SK-N-SH (cell line): ENCODE measurements at regions not wholly inside any gene's neighbourhood (a gene's known extent, or its start where the extent isn't known, plus 50 kb on each side); places are given as distances from the start of the nearest gene placed in this dataset.

ENCODE experiments used
- CTCF ChIA-PET: fragments of 300-600, 350-600 bp; formaldehyde crosslinking; extraction: SDS; loops from one replicate; lab custom pipeline; 2021; lab: Yijun Ruan, JAX
- POLR2A ChIA-PET: fragments of 350-600 bp; sonication (Branson Sonifier 250); formaldehyde crosslinking; extraction: SDS; loops from one replicate; lab custom pipeline; 2020; ENCODE audit warnings: antibody characterized with exemption, inconsistent platforms; lab: Yijun Ruan, JAX
- DNase-seq: peaks from one replicate; pipeline ENCODE4 v3.0.0; 2012
- H2AFZ ChIP-seq: fragments of 200-600 bp; sonication (generic); 2 replicates; pipeline ENCODE4 v1.8.1; 2016; ENCODE audit warnings: antibody characterized with exemption, mild to moderate bottlenecking, low read depth
- H3F3A ChIP-seq: fragments of 200-600 bp; sonication (generic); replicated peaks from 2 replicates; pipeline ENCODE3; 2016; ENCODE audit warnings: antibody characterized with exemption, mild to moderate bottlenecking; ENCODE audit not compliant: insufficient read depth
- H3K27ac ChIP-seq, 2 experiments: fragments of 200-500 bp in 1 of 2; fragments of 200-600 bp in 1 of 2; sonication (Bioruptor generic) in 1 of 2; sonication (generic), shearing (Covaris generic) in 1 of 2; 2 replicates each; pipeline versions ENCODE4 v1.5.1 to v1.6.1; 2014 to 2016; ENCODE audit warnings: low read depth in 2 of 2, inconsistent platforms in 1 of 2, low read length in 1 of 2, mild to moderate bottlenecking in 1 of 2, mixed read lengths in 1 of 2
- H3K27me3 ChIP-seq: fragments of 200-600 bp; sonication (generic), shearing (Covaris generic); 2 replicates; pipeline ENCODE4 v1.6.1; 2016; ENCODE audit warnings: mixed run types; ENCODE audit not compliant: insufficient read depth
- H3K36me3 ChIP-seq, 2 experiments: fragments of 200-500 bp in 1 of 2; fragments of 200-600 bp in 1 of 2; sonication (Bioruptor generic) in 1 of 2; sonication (generic) in 1 of 2; replicated peaks in 1 of 2; 2 replicates each; pipeline versions ENCODE3 to v1.5.1; 2014 to 2016; ENCODE audit warnings: low read length in 1 of 2, mild to moderate bottlenecking in 1 of 2; ENCODE audit not compliant: insufficient read depth in 2 of 2, control insufficient read depth in 1 of 2
- H3K4me1 ChIP-seq, 2 experiments: fragments of 200-500 bp in 1 of 2; fragments of 200-600 bp in 1 of 2; sonication (Bioruptor generic) in 1 of 2; sonication (generic), shearing (Covaris generic) in 1 of 2; 2 replicates each; pipeline versions ENCODE4 v1.5.1 to v1.6.1; 2014 to 2016; ENCODE audit warnings: low read depth in 1 of 2, low read length in 1 of 2, mixed run types in 1 of 2; ENCODE audit not compliant: insufficient read depth in 2 of 2, control insufficient read depth in 1 of 2
- H3K4me2 ChIP-seq: fragments of 200-600 bp; sonication (generic), shearing (Covaris generic); 2 replicates; pipeline ENCODE4 v1.6.1; 2017; ENCODE audit warnings: mixed run types
- H3K4me3 ChIP-seq, 2 experiments: fragments of 200-500 bp in 1 of 2; fragments of 200-600 bp in 1 of 2; sonication (Bioruptor generic) in 1 of 2; sonication (generic), shearing (Covaris generic) in 1 of 2; 2 replicates each; pipeline versions ENCODE4 v1.5.1 to v1.8.1; 2014 to 2016; ENCODE audit warnings: low read depth in 2 of 2, inconsistent platforms in 1 of 2, low read length in 1 of 2, mild to moderate bottlenecking in 1 of 2, mixed read lengths in 1 of 2, moderate library complexity in 1 of 2
- H3K79me2 ChIP-seq: fragments of 200-600 bp; sonication (generic); 2 replicates; pipeline ENCODE4 v1.8.1; 2017; ENCODE audit warnings: mild to moderate bottlenecking; ENCODE audit not compliant: insufficient read depth
- H3K9ac ChIP-seq: fragments of 200-600 bp; sonication (generic); 2 replicates; pipeline ENCODE4 v1.6.1; 2017; ENCODE audit warnings: mixed run types
- H3K9me2 ChIP-seq: fragments of 200-600 bp; sonication (generic); 2 replicates; pipeline ENCODE4 v1.6.1; 2017; ENCODE audit warnings: mixed run types
- H3K9me3 ChIP-seq: fragments of 200-600 bp; sonication (generic); 2 replicates; pipeline ENCODE4 v1.6.1; 2017; ENCODE audit warnings: mixed run types, mild to moderate bottlenecking, moderate library complexity
- H4K20me1 ChIP-seq: fragments of 200-600 bp; sonication (generic); 2 replicates; pipeline ENCODE4 v1.6.1; 2017; ENCODE audit warnings: mild to moderate bottlenecking, mixed run types; ENCODE audit not compliant: insufficient read depth
- ELF1 ChIP-seq: IDR thresholded peaks from 2 replicates; pipeline ENCODE4 v1.4.0; 2012
- EZH2phosphoT487 ChIP-seq: fragments of 200-600 bp; sonication (generic); IDR thresholded peaks from 2 replicates; pipeline ENCODE4 v1.6.1; 2017; ENCODE audit warnings: low read depth, mixed run types, mild to moderate bottlenecking, antibody characterized with exemption, moderate library complexity, borderline replicate concordance
- FOSL2 ChIP-seq: IDR thresholded peaks from 2 replicates; pipeline ENCODE4 v1.4.0; 2012; ENCODE audit warnings: low read depth, mild to moderate bottlenecking, moderate library complexity, borderline replicate concordance
- GABPA ChIP-seq: IDR thresholded peaks from 2 replicates; pipeline ENCODE4 v1.4.0; 2012; ENCODE audit warnings: low read depth, mild to moderate bottlenecking
- NFIC ChIP-seq: IDR thresholded peaks from 2 replicates; pipeline ENCODE4 v1.4.0; 2012; ENCODE audit warnings: borderline replicate concordance
- NRF1 ChIP-seq: IDR thresholded peaks from 2 replicates; pipeline ENCODE4 v1.6.1; 2012; ENCODE audit warnings: low read depth, mild to moderate bottlenecking, low read length
- POLR2AphosphoS5 ChIP-seq: IDR thresholded peaks from 2 replicates; pipeline ENCODE4 v1.6.1; 2012; ENCODE audit warnings: low read depth, low read length
- RCOR1 ChIP-seq: fragments of 150-350 bp; IDR thresholded peaks from 2 replicates; pipeline ENCODE4 v1.6.1; 2017; ENCODE audit warnings: antibody characterized with exemption, low read length
- REST ChIP-seq: IDR thresholded peaks from 2 replicates; pipeline ENCODE4 v1.6.1; 2012; ENCODE audit warnings: mild to moderate bottlenecking, low read depth, low read length, moderate library complexity
- RFX5 ChIP-seq: IDR thresholded peaks from 2 replicates; pipeline ENCODE4 v1.6.1; 2012; ENCODE audit warnings: mild to moderate bottlenecking, improper control_type of control experiment, low read length
- RXRA ChIP-seq: IDR thresholded peaks from 2 replicates; pipeline ENCODE4 v1.4.0; 2012; ENCODE audit warnings: low read depth, mild to moderate bottlenecking, borderline replicate concordance
- SIN3A ChIP-seq: IDR thresholded peaks from 2 replicates; pipeline ENCODE4 v1.6.1; 2012; ENCODE audit warnings: low read depth, mild to moderate bottlenecking, low read length, moderate library complexity, borderline replicate concordance
- SMC3 ChIP-seq: IDR thresholded peaks from 2 replicates; pipeline ENCODE4 v1.6.1; 2012; ENCODE audit warnings: low read depth, low read length, improper control_type of control experiment
- TAF1 ChIP-seq: IDR thresholded peaks from 2 replicates; pipeline ENCODE4 v1.6.1; 2012; ENCODE audit warnings: low read depth, mild to moderate bottlenecking, low read length, moderate library complexity, borderline replicate concordance
- TEAD4 ChIP-seq: IDR thresholded peaks from 2 replicates; pipeline ENCODE4 v1.4.0; 2012; ENCODE audit warnings: mild to moderate bottlenecking, borderline replicate concordance; ENCODE audit not compliant: insufficient read depth
- USF2 ChIP-seq: fragments of 150-350 bp; IDR thresholded peaks from 2 replicates; pipeline ENCODE4 v1.6.1; 2017; ENCODE audit warnings: antibody characterized with exemption, low read length, low read depth, borderline replicate concordance
- ZBTB33 ChIP-seq: IDR thresholded peaks from 2 replicates; pipeline ENCODE4 v1.4.0; 2012; ENCODE audit warnings: low read depth, borderline replicate concordance
- WGBS: methylation state at CpG from one replicate; pipeline ENCODE4 v1.1.6; 2017; ENCODE audit warnings: low lambda C conversion rate; 5-methylcytosine and 5-hydroxymethylcytosine counted together

GRCh38 chr17:72199256-72199655 is 78.4 kb downstream of the SOX9 start:
- Histone ChIP-seq H3K27ac (no peak overlapping the region), H3K9me2 (no peaks in the 10 kb centered on the region), H3K9ac (no peak overlapping the region), H3K36me3 (no peaks in the 10 kb centered on the region), H4K20me1 (no peaks in the 10 kb centered on the region), H2AFZ (no peak overlapping the region), H3F3A (no peaks in the 10 kb centered on the region), H3K4me1 (no peaks in the 10 kb centered on the region), H3K9me3 (no peaks in the 10 kb centered on the region), H3K4me3 (no peak overlapping the region), H3K27me3 (no peaks in the 10 kb centered on the region), H3K4me2 (no peak overlapping the region), H3K79me2 (no peaks in the 10 kb centered on the region)
- ChIA-PET CTCF (no interaction called here), POLR2A (no interaction called here)
- DNase-seq = no peak
- TF ChIP-seq FOSL2 = no peak
- TF ChIP-seq GABPA = no peak
- no peak for TF ChIP-seq REST
- TF ChIP-seq TAF1 = no peak
- no peak for TF ChIP-seq SMC3
- TF ChIP-seq EZH2phosphoT487 = no peak
- TF ChIP-seq USF2 = no peak
- no peak for TF ChIP-seq RXRA
- TF ChIP-seq NRF1 = no peak
- TF ChIP-seq ELF1 = no peak

- no peak for TF ChIP-seq SMC3
- no peak for TF ChIP-seq ZBTB33
- TF ChIP-seq POLR2AphosphoS5 = no peak
- TF ChIP-seq SIN3A = no peak
- no peak for TF ChIP-seq NFIC
- TF ChIP-seq RFX5 = no peak
- no peak for TF ChIP-seq RCOR1
- TF ChIP-seq TEAD4 = no peak
- TF ChIP-seq RXRA = no peak
- H3K9me3 ChIP-seq = no peaks in the 10 kb centered on the region
- no peaks in the 10 kb centered on the region for H3K79me2 ChIP-seq
- no peak overlapping the region for H2AFZ ChIP-seq
- H3K27me3 ChIP-seq = peaks cover 13% of the 10 kb centered on the region; the same call in 1 of the 2 replicates
- H3K27ac ChIP-seq = no peak overlapping the region
- no peaks in the 10 kb centered on the region for H3K9me2 ChIP-seq
- no peak overlapping the region for H3K4me2 ChIP-seq
- no peaks in the 10 kb centered on the region for H3F3A ChIP-seq
- H3K36me3 ChIP-seq = no peaks in the 10 kb centered on the region
- 77% methylated on average over 10 of the region's 10 CpGs for WGBS
- no peak overlapping the region for H3K9ac ChIP-seq
- ChIA-PET POLR2A (no interaction called here), CTCF (interaction anchor here (0.5 to 0.9 kb wide), 2 partner anchors 12 to 335 kb away, joined by 3 read pairs; no protein-coding TSS in a partner anchor)
- H3K4me1 ChIP-seq = no peaks in the 10 kb centered on the region
- no peaks in the 10 kb centered on the region for H4K20me1 ChIP-seq
- no peak for DNase-seq
- H3K4me3 ChIP-seq = no peak overlapping the region
These were observed 83.9 kb downstream of the SOX9 start for GRCh38 chr17:72204742-72205141.
